ENCODE measurements at regions not wholly inside any gene's neighbourhood (a gene's known extent, or its start where the extent isn't known, plus 50 kb on each side); places are given as distances from the start of the nearest gene placed in this dataset.
"Not testable (repeated sequence)": the region's sequence is repeated elsewhere in the genome, so short reads cannot be mapped to it uniquely, and the experiment has no call there.

DNA sequence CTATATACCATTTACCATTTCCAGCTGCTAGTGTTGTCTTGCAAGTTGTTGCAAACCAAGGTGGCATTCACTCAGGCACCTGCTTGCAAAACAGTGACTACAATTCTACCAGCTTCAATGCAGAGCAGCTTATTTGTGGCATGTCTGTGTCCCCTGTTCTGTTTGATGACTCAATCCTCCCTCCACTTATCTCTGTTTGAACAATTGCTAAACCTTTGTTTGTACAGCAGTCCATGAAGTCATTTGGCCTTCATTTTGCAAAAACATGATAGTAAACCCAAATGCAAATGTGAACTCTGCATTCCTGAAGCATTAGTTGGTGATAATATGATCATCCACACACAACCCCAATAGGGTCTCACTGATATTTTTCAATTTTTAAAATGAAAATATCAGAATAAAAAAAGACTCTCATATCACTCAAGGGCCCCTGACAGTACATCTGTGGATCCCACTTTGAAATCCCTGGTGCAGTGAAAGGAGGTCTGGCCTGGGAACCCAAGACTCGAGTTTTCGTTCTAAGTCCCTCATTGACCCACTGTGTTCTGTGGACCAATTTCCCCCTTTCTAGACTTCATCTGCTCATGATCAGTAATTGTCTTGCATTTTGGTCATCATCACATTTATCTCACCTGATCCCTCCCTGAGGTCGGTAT lies 425.4 kb downstream of the RPS24 start:
- DNase-seq (ENCODE audit: low read depth) = no peak

DNA sequence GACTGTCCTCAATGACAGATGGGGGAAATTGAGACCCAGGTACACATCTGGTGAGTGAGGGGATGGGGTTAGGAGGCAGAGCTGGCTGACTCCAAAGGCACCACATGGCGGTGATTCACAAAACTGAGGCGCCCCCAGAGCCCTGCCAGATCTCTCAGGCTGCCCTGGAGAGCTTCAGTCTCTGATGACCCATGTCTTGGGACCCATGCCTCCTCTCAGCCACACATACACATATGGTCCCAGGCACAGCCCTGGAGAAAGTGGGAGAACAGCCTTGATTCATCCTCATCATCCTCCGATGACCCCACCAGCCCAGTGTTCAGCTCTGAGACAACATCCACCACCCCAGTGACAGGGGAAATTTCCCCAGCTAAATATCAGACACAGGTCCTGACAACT lies 426.0 kb downstream of the RPS24 start:
- DNase-seq (ENCODE audit: low read depth) = no peak

DNA sequence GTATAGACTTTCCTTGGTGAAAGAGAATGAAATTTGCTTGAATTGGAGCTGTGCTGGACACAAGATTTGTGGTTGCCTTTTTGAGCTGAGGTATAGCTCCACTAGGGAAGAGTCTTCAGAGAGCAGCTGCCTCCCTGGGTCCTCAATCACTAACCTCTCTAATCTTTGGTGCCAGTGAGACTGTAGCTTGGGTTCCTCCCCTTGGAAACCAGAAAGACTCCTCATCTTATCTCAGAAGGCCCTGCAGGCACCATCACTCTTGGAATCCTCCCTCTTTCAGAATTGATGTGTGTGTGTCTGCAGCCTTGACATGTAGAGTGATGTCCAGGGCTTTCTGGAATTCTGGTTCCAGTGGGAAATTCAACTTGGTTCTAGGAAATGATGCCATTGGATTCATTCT lies 426.5 kb downstream of the RPS24 start:
- no peak for DNase-seq (ENCODE audit: low read depth)

DNA sequence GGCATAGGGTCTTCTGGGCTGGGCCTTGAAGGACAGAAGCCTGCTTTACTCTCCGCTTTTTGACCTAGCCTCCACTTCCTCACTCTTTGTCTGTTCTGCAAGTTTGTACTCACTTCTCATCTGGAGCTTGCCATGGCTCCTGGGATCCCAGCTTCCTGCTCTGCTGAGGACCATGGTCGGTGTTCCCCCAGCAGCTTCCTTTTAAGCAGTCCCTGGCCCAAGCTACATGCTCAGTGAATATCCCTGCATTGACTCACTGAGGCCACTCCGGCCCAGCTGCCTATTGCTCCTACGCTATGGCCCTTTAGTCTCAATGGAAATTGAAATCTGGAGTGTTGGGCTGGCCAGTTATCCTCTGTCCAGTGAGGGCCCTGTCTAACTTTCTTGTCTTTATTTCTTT lies 427.7 kb downstream of the RPS24 start:
- no peak for DNase-seq (ENCODE audit: low read depth)

DNA sequence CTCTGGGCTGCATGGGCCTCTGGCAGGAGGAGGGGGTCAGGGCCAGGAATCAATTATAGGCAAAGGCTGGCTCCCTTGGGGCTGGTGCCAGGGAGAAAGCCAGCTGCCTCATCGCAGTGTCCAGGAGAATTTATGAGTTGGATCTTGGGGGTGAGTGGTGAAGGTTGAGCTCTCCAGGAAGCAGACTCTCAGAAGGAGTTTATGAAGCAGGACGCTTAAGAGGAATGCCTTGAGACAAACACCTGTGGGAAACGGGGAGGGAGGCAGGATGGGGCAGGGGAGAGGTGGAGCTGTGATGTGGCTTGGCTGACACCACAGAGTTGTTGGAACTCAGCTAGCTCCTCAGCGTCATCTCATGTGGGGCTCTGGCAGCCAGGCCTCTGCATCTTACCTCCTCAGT lies 428.5 kb downstream of the RPS24 start:
- DNase-seq (ENCODE audit: low read depth) = no peak

DNA sequence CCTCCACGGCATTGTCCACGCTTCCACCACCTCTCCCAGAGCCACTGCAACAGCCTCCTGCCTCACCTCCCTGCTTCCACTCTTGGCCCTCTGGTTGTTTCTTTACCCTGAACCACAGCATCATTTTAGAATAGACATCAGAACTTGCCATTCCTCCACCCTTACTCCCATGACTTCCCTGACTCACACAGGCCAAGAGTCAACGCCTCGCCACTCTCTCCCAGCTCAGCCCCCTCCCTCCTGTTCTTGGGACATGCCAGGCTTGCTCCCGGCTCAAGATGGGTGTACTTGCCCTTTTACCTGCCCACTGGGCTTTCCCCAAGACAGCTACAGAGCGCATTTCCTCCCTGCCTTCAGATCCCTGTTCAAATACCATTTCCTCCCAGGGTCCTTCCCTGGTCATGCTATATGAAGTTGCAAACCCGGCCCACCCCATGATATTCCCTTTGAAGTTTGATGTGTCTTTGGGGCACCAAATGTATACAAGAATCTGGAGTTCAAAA lies 429.1 kb downstream of the RPS24 start:
- no peak for DNase-seq (ENCODE audit: low read depth)

DNA sequence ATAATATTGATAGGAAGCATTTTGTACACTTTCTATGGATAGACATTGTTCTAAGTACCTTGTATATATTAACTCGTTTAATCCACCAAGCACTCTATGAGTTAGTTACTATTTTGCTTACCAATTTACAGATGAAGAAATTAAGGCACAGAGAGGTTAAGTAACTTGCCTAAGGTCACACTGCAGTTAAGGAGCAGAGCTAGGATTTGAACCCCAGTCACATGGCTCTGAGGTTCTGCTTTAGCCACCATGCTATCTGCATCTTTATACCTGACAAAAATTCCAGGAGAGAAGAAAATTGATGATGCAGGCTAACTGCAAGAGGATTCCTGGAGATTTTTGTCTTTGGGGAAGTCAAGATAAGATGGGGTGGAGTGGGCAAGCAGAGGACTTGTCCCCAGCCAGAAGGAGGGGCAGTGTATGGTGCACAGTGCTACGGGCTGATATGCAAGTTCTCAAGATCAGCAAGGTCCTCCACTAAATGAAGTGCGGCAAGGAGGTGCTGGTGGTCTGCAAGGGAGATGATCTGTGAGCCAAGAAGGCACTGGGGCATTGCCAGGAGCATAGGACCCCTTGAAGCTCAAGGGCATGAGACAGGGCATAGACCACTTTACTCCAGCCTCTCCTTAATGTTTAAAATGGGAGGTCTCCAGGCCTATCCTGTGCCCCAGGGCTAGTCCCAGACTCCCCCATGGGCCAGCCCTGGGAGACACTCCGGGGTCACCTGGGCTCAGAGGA lies 430.6 kb downstream of the RPS24 start:
- no peak for DNase-seq (ENCODE audit: low read depth)

DNA sequence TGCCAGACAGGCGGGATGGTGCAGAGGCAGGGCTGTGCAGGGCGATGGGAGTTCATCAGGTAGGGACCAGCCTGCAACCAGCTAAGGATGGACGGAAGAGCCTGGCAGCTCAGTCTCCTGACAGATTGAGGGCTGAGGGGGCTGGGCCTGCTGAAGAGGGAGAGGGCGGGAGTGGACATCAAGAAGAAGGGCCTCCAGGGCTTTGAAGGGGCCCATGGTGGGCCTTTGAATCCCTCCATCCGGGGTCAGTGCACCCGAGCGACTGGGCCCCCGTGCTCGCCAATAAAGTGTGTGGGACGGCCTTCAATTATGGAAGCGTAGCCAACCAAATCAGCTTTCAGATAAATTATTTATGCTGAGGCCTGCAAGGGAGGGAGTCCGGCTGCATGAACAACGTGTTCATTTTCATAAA lies 431.2 kb downstream of the RPS24 start:
- no peak for DNase-seq (ENCODE audit: low read depth)

DNA sequence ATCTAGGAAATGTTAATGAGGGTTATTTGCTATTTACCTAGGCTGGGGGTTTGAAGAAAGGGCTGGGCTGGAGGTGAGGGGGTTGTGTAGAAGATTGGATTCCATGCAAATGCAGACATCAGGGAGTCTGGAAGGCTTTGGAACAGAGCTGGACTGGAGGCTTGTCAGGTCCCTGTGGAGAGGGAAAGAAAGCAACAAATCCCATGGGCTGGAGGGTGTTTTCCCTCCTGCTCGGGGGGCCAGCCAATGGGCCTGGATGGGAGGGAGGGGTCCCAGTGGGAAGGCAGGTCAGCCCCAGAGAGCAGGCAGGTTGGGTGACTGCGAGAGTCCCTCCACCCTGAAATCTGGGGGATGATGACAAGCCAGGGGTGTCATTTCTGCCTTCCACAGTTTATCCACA lies 431.8 kb downstream of the RPS24 start:
- DNase-seq (ENCODE audit: low read depth) = no peak

DNA sequence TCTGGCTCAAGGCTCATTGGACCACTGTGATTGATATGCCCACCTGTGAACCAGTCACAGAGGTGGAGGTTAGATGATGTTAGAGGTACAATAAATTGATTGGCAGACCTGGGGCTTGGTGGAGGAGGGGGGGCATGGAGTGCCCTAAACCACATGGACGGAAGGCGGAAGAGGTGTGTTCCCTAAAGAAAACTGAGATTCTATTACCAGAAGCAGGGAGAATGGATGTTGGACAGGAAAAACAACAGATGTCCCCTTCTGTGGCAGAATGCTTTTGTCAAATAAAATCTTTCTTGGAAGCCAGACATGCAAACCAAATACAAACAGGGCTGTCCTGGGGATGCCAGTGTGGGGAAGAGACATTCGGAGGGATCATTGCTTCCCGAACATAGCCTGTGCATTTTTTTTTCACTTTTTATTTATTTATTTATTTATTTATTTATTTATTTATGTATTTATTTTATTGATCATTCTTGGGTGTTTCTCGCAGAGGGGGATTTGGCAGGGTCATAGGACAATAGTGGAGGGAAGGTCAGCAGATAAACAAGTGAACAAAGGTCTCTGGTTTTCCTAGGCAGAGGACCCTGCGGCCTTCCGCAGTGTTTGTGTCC lies 433.9 kb downstream of the RPS24 start:
- DNase-seq (ENCODE audit: low read depth) = no peak

DNA sequence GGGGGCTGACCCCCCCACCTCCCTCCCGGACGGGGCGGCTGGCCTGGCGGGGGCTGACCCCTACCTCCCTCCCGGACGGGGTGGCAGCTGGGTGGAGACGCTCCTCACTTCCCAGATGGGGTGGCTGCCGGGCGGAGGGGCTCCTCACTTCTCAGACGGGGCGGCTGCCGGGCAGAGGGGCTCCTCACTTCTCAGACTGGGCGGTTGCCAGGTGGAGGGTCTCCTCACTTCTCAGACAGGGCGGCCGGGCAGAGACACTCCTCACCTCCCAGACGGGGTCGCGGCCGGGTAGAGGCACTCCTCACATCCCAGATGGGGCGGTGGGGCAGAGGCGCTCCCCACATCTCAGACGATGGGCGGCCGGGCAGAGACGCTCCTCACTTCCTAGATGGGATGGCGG lies 435.1 kb downstream of the RPS24 start:
- DNase-seq (ENCODE audit: low read depth) = not testable (repeated sequence)

DNA sequence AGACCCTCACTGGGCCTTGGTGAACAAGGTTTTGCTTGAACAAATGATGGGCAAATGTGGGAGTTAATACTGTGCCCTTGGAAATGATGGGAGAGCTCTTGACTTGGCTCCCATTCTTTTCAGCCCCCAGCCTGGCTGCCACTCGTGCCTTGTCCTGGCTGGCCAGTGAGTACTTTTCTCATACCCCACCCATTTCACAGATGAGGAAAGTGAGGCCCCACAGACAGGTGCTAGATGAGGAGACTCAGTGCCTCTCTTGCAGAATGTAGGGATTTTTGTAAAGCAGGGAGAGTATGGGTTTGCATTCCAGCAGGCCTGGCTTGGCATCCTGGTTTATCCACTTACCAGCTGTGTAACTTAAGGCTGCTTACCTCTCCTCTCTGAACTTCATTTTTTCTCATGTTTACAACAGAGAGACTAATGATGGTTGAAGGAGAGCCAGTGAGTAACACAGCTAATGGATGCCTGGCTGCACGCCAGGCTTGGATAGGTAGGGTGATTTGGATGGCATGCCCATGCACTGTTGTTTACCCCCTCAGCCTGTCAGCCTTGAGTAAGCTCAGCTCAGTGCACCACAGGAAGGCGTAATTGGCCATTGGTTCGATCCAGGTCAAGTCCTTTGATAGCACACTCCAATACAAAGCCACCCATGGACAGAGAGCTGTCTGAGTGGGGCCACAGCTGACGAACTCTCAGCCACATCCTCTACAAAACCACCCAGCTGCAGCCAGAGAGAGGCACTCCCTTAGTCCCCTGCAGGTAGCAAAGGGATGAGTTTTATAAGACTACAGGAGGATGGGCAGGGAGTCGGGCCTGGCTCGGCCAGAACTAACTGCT lies 436.8 kb downstream of the RPS24 start:
- DNase-seq (ENCODE audit: low read depth) = no peak

DNA sequence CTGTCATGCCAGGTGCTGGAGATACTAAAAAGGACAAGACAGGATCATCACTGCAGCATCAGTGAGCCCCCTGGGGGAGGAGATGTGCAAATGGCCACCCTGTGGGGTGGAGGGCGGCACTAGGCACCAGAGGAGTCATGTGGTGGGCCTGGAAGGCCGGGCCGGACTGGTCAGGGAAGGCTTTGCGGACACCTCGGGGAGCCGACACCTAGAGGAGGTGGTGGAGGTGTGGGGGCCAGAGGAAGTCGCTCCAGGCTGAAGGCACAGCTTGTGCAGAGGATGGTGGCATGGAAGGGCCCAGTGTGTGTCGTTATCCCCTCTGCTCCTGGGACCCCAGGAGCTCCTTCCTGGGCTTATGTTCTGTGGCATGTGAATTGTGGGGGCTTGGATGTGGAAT lies 437.7 kb downstream of the RPS24 start:
- DNase-seq (ENCODE audit: low read depth) = no peak

DNA sequence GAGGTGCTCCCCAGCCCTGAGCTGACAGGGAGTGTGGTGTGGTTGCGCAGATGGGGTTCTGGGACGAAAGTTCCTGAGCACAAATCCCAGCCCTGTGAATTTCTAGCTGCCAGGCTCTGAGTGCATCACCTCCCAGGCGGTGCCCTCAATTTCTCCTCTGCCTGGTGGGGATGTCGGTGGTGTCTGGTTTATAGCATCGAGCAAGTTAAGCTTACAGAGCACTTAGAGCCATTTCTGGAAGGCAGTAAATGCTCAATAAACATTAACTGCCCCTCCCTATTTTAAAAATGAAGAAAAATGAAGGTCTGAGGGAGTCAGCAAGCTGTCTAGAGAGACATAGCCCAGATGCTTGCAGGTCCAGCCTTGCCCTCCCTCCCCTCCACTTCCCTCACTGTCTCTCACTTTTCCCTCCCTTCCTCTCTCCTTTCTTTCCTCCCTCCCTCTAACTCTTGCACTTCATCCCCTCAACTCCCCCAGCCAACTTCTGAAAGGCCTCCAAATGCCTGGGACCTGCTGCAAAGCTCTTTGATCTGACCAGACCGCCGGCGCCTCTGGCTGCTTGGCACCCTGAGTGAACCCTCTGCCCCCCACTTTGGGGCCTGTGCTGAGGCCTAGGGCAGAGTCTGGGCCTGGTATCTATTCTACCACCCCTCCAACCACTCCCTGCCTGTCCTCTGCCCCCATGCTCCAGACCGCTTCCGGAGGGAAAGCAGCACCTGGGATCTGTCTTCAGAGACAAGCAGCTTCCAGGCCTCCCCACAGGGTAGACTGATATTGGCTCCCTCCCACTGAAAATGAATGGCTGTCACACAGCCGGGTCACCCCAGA lies 438.3 kb downstream of the RPS24 start:
- DNase-seq (ENCODE audit: low read depth) = no peak

DNA sequence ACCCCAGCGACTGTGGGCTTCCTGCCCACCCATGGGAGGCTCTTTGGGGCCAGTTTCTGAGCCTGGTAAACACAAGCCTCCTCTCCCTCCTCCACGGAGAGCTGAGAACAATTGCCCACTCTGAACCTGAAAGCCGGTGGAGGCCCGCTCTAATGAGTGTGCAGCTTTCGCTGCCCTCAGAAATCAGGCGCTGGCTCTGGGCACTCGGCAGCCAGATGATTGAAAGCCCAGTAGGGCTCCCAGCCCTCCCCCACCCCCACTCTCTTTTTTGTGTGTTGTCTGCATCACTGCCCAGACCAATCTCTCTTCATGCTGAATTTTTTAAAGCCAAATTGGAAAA lies 438.9 kb downstream of the RPS24 start:
- DNase-seq (ENCODE audit: low read depth) = no peak

DNA sequence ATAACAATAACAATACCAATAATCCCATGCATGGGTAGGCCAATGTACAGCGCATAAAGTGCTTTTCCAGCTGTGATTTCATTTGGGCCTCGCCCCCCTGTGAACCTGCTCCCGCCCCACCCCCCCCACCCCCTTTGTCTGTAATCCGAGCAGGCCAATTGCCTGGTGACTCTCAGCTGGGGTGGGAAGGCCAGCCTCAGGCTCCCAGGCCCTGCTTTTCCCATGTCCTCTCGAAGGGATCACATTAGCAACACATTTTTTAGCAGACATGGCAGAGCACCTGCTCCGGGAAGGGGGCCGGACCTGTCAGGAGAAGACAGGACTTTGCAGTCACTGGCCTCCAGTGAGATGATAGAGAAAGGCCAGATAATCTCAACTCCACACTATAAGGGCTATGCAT lies 439.3 kb downstream of the RPS24 start:
- DNase-seq (ENCODE audit: low read depth) = no peak

DNA sequence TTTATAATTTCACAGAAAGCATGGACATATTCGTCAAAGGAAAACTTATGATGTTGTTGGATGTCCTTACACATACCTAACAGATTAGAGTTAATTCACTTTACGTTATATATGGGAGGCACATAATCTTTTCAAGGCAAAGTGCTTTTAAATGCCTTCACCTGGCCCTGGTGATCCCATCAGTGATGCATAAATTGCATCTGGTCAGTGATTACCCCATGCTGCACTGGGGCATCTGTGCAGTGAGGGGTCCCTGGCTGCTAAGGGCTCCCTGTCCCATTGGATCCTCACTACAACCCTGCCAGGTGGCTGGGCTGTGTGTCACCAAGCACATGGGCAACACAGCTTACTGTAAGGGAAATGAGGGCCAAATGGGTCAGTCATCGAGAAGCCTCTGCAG lies 441.1 kb downstream of the RPS24 start:
- no peak for DNase-seq (ENCODE audit: low read depth)

DNA sequence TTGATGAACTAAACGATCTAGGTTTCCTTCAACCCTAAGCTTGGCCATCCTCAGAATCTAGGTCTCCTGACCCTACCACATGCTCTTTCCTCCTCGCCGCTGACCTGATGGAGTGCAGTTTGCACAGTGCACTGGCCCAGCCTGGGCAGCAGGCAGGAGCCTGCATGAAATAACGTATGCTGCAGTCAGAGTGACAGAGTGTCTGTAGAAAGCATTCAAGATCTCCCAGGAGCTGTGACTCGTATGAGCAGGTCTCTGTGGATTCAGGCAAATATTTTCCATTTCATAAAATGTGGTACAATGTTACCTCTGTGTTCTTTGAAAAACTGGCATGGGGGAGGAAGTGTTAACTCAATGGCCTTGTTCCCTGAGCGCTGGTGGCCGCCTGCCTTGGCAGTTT lies 441.8 kb downstream of the RPS24 start:
- DNase-seq (ENCODE audit: low read depth) = no peak

DNA sequence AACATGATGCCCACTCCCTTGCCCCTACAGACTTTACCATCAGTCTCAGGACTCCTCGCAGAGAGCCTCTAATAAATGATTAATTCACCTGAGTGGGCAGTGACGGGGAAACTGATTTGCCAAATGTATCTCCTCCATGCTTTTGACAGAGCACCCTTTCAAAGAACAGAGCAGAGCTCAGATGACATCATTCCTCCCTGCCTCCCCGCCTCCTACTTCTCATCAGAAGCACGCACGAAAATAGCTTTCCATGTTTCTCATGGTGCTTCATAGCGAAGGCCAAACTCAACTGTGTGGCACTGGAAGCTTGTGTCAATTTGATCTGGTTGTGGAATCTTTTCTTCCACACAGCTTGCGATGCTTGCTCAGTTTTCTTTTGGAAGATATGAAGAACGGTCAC lies 442.5 kb downstream of the RPS24 start:
- no peak for DNase-seq (ENCODE audit: low read depth)

DNA sequence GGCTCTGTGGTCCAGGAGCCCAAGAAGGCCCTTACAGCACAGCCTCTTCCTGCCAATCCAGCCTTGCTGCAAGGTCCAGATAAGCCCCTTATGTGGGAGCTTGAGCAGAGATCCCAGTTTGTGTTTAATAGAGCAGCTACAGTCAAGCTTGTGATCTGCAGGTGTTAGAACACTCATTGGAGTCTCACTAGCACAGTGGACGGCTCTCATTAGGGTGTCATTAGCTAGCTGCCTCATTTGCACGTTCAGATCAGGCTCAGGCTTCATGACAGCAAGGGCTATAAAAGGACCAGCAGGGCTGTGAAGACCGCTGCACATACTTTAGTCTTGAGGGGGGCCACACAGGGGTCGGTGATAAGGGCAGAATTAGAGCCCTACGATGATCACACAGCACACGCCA lies 443.2 kb downstream of the RPS24 start:
- DNase-seq (ENCODE audit: low read depth) = no peak

DNA sequence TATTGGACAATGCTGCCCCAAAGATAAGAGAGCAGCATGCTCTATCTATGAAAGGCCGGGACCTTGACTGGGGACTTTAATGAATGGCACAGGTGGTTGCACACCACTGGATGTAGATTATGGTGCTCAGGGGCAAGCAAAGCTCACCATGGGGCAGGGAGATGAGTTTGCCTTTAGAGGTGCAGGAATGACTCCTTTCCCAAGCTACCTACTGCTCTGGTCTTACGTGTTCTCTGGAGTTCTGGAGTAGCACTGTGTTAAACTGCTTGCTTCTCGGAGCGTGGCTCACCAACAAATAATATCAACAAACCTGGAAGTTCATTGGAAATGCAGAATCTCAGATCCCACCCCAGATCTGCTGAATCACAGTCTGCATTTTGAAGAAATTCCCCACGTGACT lies 445.3 kb downstream of the RPS24 start:
- DNase-seq (ENCODE audit: low read depth) = no peak

DNA sequence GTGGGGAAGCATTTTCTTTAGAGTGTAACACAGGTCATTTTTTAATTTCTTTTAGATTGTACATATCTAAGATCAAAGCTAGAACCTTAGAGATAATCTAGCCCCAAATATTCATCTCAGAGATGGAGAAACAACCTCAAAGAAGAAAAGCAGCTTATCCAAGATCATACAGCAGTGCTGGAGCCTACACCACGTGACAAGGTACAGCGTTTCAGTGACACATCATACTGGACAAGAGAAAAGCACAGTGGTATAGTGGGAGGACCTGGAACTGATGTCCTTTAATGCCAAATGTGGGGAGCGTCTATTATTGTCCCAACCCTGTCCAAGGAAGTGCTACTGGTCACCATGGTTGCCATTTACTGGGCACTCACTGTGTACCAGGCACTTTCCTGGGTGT lies 445.8 kb downstream of the RPS24 start:
- DNase-seq (ENCODE audit: low read depth) = no peak

Measured in activated T-cell treated with anti-CD3 and anti-CD28 coated beads for 48 hours (primary cell).